ENCODE measurements at regions not wholly inside any gene's neighbourhood (a gene's known extent, or its start where the extent isn't known, plus 50 kb on each side); places are given as distances from the start of the nearest gene placed in this dataset.

- TF ChIP-seq CTCF (IDR thresholded peaks at IDR 0.05) (no peak), POLR2A (IDR thresholded peaks at IDR 0.05) (no peak)
Observed at GRCh38 chr1:95547005-95547404, 313.0 kb downstream of the RWDD3 start.

Data from thyroid gland (tissue), 4 donors.